ENCODE measurements at regions not wholly inside any gene's neighbourhood (a gene's known extent, or its start where the extent isn't known, plus 50 kb on each side); places are given as distances from the start of the nearest gene placed in this dataset.

DNA sequence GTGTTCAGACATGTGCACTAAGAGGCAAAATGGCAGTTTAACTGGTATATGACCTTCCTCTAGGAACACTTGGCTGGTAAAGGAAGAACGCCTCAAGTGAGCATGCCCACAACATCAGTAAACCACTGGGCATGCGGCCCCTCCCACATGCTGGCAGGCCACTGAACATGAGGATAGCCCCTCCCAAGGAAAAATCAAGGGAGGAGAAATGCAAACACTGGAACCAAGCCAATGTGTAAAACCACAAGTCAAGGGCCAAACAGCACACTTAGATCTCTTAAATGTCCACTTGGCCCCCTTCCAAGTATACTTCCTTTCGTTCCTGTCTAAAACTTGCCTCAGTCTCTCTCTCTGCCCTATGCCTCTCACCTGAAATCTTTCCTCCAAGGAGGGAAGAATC is 980.8 kb downstream of the TSN start:
- TF ChIP-seq ZEB2 (IDR thresholded peaks at IDR 0.05) = no peak
- TF ChIP-seq FOS (IDR thresholded peaks at IDR 0.05; ENCODE audit: extremely low read depth, insufficient read length) = no peak
- TF ChIP-seq TARDBP (IDR thresholded peaks at IDR 0.05) = no peak
- TF ChIP-seq TCF7 (IDR thresholded peaks at IDR 0.05; ENCODE audit: borderline replicate concordance) = no peak
- TF ChIP-seq, protein P1, sequence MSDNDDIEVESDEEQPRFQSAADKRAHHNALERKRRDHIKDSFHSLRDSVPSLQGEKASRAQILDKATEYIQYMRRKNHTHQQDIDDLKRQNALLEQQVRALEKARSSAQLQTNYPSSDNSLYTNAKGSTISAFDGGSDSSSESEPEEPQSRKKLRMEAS (CRISPR knock-in tag; IDR thresholded peaks at IDR 0.05) = no peak
- TF ChIP-seq ZZZ3 (IDR thresholded peaks at IDR 0.05) = no peak
- TF ChIP-seq, protein P2, sequence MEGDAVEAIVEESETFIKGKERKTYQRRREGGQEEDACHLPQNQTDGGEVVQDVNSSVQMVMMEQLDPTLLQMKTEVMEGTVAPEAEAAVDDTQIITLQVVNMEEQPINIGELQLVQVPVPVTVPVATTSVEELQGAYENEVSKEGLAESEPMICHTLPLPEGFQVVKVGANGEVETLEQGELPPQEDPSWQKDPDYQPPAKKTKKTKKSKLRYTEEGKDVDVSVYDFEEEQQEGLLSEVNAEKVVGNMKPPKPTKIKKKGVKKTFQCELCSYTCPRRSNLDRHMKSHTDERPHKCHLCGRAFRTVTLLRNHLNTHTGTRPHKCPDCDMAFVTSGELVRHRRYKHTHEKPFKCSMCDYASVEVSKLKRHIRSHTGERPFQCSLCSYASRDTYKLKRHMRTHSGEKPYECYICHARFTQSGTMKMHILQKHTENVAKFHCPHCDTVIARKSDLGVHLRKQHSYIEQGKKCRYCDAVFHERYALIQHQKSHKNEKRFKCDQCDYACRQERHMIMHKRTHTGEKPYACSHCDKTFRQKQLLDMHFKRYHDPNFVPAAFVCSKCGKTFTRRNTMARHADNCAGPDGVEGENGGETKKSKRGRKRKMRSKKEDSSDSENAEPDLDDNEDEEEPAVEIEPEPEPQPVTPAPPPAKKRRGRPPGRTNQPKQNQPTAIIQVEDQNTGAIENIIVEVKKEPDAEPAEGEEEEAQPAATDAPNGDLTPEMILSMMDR (IDR thresholded peaks at IDR 0.05 in 2 of 3, conservative IDR thresholded peaks at IDR 0.05 in 1 of 3; ENCODE audit: insufficient read depth in 2 of 3, low read depth in 1 of 3, low read length in 3 of 3) = no peak
- TF ChIP-seq, protein P3, sequence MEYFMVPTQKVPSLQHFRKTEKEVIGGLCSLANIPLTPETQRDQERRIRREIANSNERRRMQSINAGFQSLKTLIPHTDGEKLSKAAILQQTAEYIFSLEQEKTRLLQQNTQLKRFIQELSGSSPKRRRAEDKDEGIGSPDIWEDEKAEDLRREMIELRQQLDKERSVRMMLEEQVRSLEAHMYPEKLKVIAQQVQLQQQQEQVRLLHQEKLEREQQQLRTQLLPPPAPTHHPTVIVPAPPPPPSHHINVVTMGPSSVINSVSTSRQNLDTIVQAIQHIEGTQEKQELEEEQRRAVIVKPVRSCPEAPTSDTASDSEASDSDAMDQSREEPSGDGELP (CRISPR knock-in tag; IDR thresholded peaks at IDR 0.05; ENCODE audit: borderline replicate concordance) = no peak
- no peak for TF ChIP-seq CREB1 (IDR thresholded peaks at IDR 0.05)
- no peak for TF ChIP-seq CREB1 (CRISPR knock-in tag; IDR thresholded peaks at IDR 0.05)
- no peak for TF ChIP-seq ZNF41 (CRISPR knock-in tag; conservative IDR thresholded peaks at IDR 0.05)
- TF ChIP-seq ZNF263 (CRISPR knock-in tag; IDR thresholded peaks at IDR 0.05; ENCODE audit: borderline replicate concordance) = no peak
- TF ChIP-seq SMAD4 (CRISPR knock-in tag; conservative IDR thresholded peaks at IDR 0.05) = no peak
